ENCODE measurements at regions not wholly inside any gene's neighbourhood (a gene's known extent, or its start where the extent isn't known, plus 50 kb on each side); places are given as distances from the start of the nearest gene placed in this dataset.

- H3K4me2 ChIP-seq (ENCODE audit: insufficient read depth, low read length, poor library complexity, severe bottlenecking), result no peak overlapping the region
- no peak overlapping the region for H3K14ac ChIP-seq (ENCODE audit: low read length)
- no peaks in the 10 kb centered on the region for H3K4me1 ChIP-seq (ENCODE audit: control insufficient read depth in 2 of 2, insufficient read depth in 1 of 2, low read depth in 1 of 2, low read length in 2 of 2)
- no peak overlapping the region for H2BK120ac ChIP-seq (ENCODE audit: low read depth, low read length)
- H3K36me3 ChIP-seq (replicated peaks in 1 of 2; ENCODE audit: control insufficient read depth in 2 of 2, insufficient read depth in 2 of 2, low read length in 2 of 2), result no peaks in the 10 kb centered on the region
- H4K8ac ChIP-seq (ENCODE audit: low read depth, low read length), result no peak overlapping the region
- no peaks in the 10 kb centered on the region for H3K27me3 ChIP-seq (ENCODE audit: control insufficient read depth in 3 of 3, insufficient read depth in 3 of 3, low read depth in 1 of 3, low read length in 3 of 3)
- WGBS, 2 donors (ENCODE audit: extremely low coverage in 2 of 2, insufficient read length in 2 of 2, insufficient replicate concordance in 1 of 2), result no CpG with 5 or more reads among the region's 2 CpGs
- no peak overlapping the region for H3K27ac ChIP-seq (replicated peaks; ENCODE audit: low read length)
- H2BK5ac ChIP-seq (ENCODE audit: low read length), result no peak overlapping the region
- H2AFZ ChIP-seq (ENCODE audit: low read length), result no peak overlapping the region
- H3K23ac ChIP-seq (ENCODE audit: low read depth, low read length, poor library complexity), result no peak overlapping the region
- H3K79me1 ChIP-seq (ENCODE audit: low read depth, low read length), result no peaks in the 10 kb centered on the region
- no peak overlapping the region for H2AK5ac ChIP-seq (ENCODE audit: low read depth, low read length)
- H3K4ac ChIP-seq (ENCODE audit: low read length), result no peak overlapping the region
- no peak overlapping the region for H3K4me3 ChIP-seq (ENCODE audit: low read length in 2 of 2)
- no peak overlapping the region for H2BK12ac ChIP-seq (ENCODE audit: low read length)
- H3K9ac ChIP-seq (ENCODE audit: low read depth, low read length, poor library complexity), result no peak overlapping the region
- DNase-seq (ENCODE audit: low spot score), result no peak
- no peak overlapping the region for H3K18ac ChIP-seq (ENCODE audit: low read length)
- H2BK15ac ChIP-seq (ENCODE audit: low read length), result no peak overlapping the region
- H3K9me3 ChIP-seq (replicated peaks in 1 of 2; ENCODE audit: control insufficient read depth in 2 of 2, insufficient read depth in 1 of 2, low read depth in 1 of 2, low read length in 2 of 2), result no peaks in the 10 kb centered on the region
- no peak overlapping the region for H4K91ac ChIP-seq (ENCODE audit: low read depth, low read length, poor library complexity)
These were observed 511.5 kb downstream of the GLUD2 start for GRCh38 chrX:121558886-121559285.

DNA sequence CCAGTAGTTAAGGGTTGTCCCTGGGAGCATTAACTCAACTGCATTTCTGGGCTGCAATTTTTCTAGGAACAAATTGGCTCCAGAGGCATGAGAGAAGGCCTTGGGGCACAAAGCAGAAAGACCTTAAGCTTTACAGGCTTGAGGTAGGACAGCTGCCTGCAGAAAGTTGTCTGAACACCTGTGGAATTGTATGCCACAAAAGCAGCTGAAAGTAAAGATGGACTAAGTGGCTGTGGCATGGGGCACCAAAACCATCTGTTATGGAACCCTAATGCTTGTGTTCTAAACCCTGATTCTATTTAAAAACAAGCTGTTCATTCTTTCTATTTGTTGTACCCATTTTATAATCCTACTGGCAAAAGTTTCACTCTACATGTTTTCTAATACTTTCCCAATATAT, 515.2 kb downstream of the GLUD2 start:
- no peak overlapping the region for H2AK5ac ChIP-seq (ENCODE audit: low read depth, low read length)
- H3K79me1 ChIP-seq (ENCODE audit: low read depth, low read length), result no peaks in the 10 kb centered on the region
- no peak overlapping the region for H3K23ac ChIP-seq (ENCODE audit: low read depth, low read length, poor library complexity)
- no peak overlapping the region for H3K9ac ChIP-seq (ENCODE audit: low read depth, low read length, poor library complexity)
- H2BK5ac ChIP-seq (ENCODE audit: low read length), result no peak overlapping the region
- H4K8ac ChIP-seq (ENCODE audit: low read depth, low read length), result no peak overlapping the region
- H2BK120ac ChIP-seq (ENCODE audit: low read depth, low read length), result no peak overlapping the region
- no peak overlapping the region for H3K14ac ChIP-seq (ENCODE audit: low read length)
- H3K9me3 ChIP-seq (replicated peaks in 1 of 2; ENCODE audit: control insufficient read depth in 2 of 2, insufficient read depth in 1 of 2, low read depth in 1 of 2, low read length in 2 of 2), result no peaks in the 10 kb centered on the region
- H2BK15ac ChIP-seq (ENCODE audit: low read length), result no peak overlapping the region
- H3K4ac ChIP-seq (ENCODE audit: low read length), result no peak overlapping the region
- no peak overlapping the region for H3K27ac ChIP-seq (replicated peaks; ENCODE audit: low read length)
- H2AFZ ChIP-seq (ENCODE audit: low read length), result no peak overlapping the region
- no peak overlapping the region for H2BK12ac ChIP-seq (ENCODE audit: low read length)
- H4K91ac ChIP-seq (ENCODE audit: low read depth, low read length, poor library complexity), result no peak overlapping the region
- no peak overlapping the region for H3K4me3 ChIP-seq (ENCODE audit: low read length in 2 of 2)
- H3K4me2 ChIP-seq (ENCODE audit: insufficient read depth, low read length, poor library complexity, severe bottlenecking), result no peak overlapping the region
- no peak overlapping the region for H3K18ac ChIP-seq (ENCODE audit: low read length)
- DNase-seq (ENCODE audit: low spot score), result no peak
- no peaks in the 10 kb centered on the region for H3K36me3 ChIP-seq (replicated peaks in 1 of 2; ENCODE audit: control insufficient read depth in 2 of 2, insufficient read depth in 2 of 2, low read length in 2 of 2)
- H3K4me1 ChIP-seq (ENCODE audit: control insufficient read depth in 2 of 2, insufficient read depth in 1 of 2, low read depth in 1 of 2, low read length in 2 of 2), result no peaks in the 10 kb centered on the region
- no peaks in the 10 kb centered on the region for H3K27me3 ChIP-seq (ENCODE audit: control insufficient read depth in 3 of 3, insufficient read depth in 3 of 3, low read depth in 1 of 3, low read length in 3 of 3)

- Histone ChIP-seq H4K8ac (ENCODE audit: low read depth, low read length) (no peak overlapping the region), H3K4me2 (ENCODE audit: insufficient read depth, low read length, poor library complexity, severe bottlenecking) (no peak overlapping the region), H2BK12ac (ENCODE audit: low read length) (no peak overlapping the region), H4K91ac (ENCODE audit: low read depth, low read length, poor library complexity) (no peak overlapping the region), H3K18ac (ENCODE audit: low read length) (no peak overlapping the region), H3K36me3 (replicated peaks in 1 of 2; ENCODE audit: control insufficient read depth in 2 of 2, insufficient read depth in 2 of 2, low read length in 2 of 2) (no peaks in the 10 kb centered on the region), H2BK15ac (ENCODE audit: low read length) (no peak overlapping the region), H3K23ac (ENCODE audit: low read depth, low read length, poor library complexity) (no peak overlapping the region), H3K4me1 (ENCODE audit: control insufficient read depth in 2 of 2, insufficient read depth in 1 of 2, low read depth in 1 of 2, low read length in 2 of 2) (no peaks in the 10 kb centered on the region), H3K4me3 (ENCODE audit: low read length in 2 of 2) (no peak overlapping the region), H2BK5ac (ENCODE audit: low read length) (no peak overlapping the region), H3K14ac (ENCODE audit: low read length) (no peak overlapping the region), H2BK120ac (ENCODE audit: low read depth, low read length) (no peak overlapping the region), H3K9ac (ENCODE audit: low read depth, low read length, poor library complexity) (no peak overlapping the region), H3K27ac (replicated peaks; ENCODE audit: low read length) (no peak overlapping the region), H2AK5ac (ENCODE audit: low read depth, low read length) (no peak overlapping the region), H3K4ac (ENCODE audit: low read length) (no peak overlapping the region), H3K9me3 (replicated peaks in 1 of 2; ENCODE audit: control insufficient read depth in 2 of 2, insufficient read depth in 1 of 2, low read depth in 1 of 2, low read length in 2 of 2) (no peaks in the 10 kb centered on the region), H2AFZ (ENCODE audit: low read length) (no peak overlapping the region), H3K27me3 (ENCODE audit: control insufficient read depth in 3 of 3, insufficient read depth in 3 of 3, low read depth in 1 of 3, low read length in 3 of 3) (no peaks in the 10 kb centered on the region), H3K79me1 (ENCODE audit: low read depth, low read length) (no peaks in the 10 kb centered on the region)
- no CpG with 5 or more reads among the region's 4 CpGs for WGBS, 2 donors (ENCODE audit: extremely low coverage in 2 of 2, insufficient read length in 2 of 2, insufficient replicate concordance in 1 of 2)
- no peak for DNase-seq (ENCODE audit: low spot score)
These were observed 522.2 kb downstream of the GLUD2 start for GRCh38 chrX:121569609-121570008.

- Histone ChIP-seq H2BK120ac (ENCODE audit: low read depth, low read length) (no peak overlapping the region), H4K91ac (ENCODE audit: low read depth, low read length, poor library complexity) (no peak overlapping the region), H3K27me3 (ENCODE audit: control insufficient read depth in 3 of 3, insufficient read depth in 3 of 3, low read depth in 1 of 3, low read length in 3 of 3) (no peaks in the 10 kb centered on the region), H3K27ac (replicated peaks; ENCODE audit: low read length) (no peak overlapping the region), H3K36me3 (replicated peaks in 1 of 2; ENCODE audit: control insufficient read depth in 2 of 2, insufficient read depth in 2 of 2, low read length in 2 of 2) (no peaks in the 10 kb centered on the region), H2AK5ac (ENCODE audit: low read depth, low read length) (no peak overlapping the region), H3K9ac (ENCODE audit: low read depth, low read length, poor library complexity) (no peak overlapping the region), H3K14ac (ENCODE audit: low read length) (no peak overlapping the region), H3K4me3 (ENCODE audit: low read length in 2 of 2) (no peak overlapping the region), H2BK15ac (ENCODE audit: low read length) (no peak overlapping the region), H3K4me2 (ENCODE audit: insufficient read depth, low read length, poor library complexity, severe bottlenecking) (no peak overlapping the region), H3K18ac (ENCODE audit: low read length) (no peak overlapping the region), H3K79me1 (ENCODE audit: low read depth, low read length) (no peaks in the 10 kb centered on the region), H3K23ac (ENCODE audit: low read depth, low read length, poor library complexity) (no peak overlapping the region), H3K4ac (ENCODE audit: low read length) (no peak overlapping the region), H2BK5ac (ENCODE audit: low read length) (no peak overlapping the region), H3K9me3 (replicated peaks in 1 of 2; ENCODE audit: control insufficient read depth in 2 of 2, insufficient read depth in 1 of 2, low read depth in 1 of 2, low read length in 2 of 2) (no peaks in the 10 kb centered on the region), H3K4me1 (ENCODE audit: control insufficient read depth in 2 of 2, insufficient read depth in 1 of 2, low read depth in 1 of 2, low read length in 2 of 2) (no peaks in the 10 kb centered on the region), H2AFZ (ENCODE audit: low read length) (no peak overlapping the region), H2BK12ac (ENCODE audit: low read length) (no peak overlapping the region), H4K8ac (ENCODE audit: low read depth, low read length) (no peak overlapping the region)
- no peak for DNase-seq (ENCODE audit: low spot score)
- WGBS, 2 donors (ENCODE audit: extremely low coverage in 2 of 2, insufficient read length in 2 of 2, insufficient replicate concordance in 1 of 2), result no CpG with 5 or more reads among the region's 4 CpGs
These were observed 522.8 kb downstream of the GLUD2 start for GRCh38 chrX:121570072-121570841.
